Calu3 (cell line): ENCODE measurements at regions not wholly inside any gene's neighbourhood (a gene's known extent, or its start where the extent isn't known, plus 50 kb on each side); places are given as distances from the start of the nearest gene placed in this dataset.
"Not testable (repeated sequence)": the region's sequence is repeated elsewhere in the genome, so short reads cannot be mapped to it uniquely, and the experiment has no call there.

ENCODE experiments used
- BruUV-seq: library from RNA; stranded (reverse); fragments of 400-500 nt; replicated peaks from 2 replicates; lab custom pipeline; 2021; lab: Mats Ljungman, UMichigan
- CTCF ChIA-PET: fragments of 300-600 bp; sonication (Branson Sonifier 250); formaldehyde crosslinking; loops from one replicate; lab custom pipeline; 2022; ENCODE audit warnings: antibody characterized with exemption; lab: Charles Lee
- DNase-seq: peaks from one replicate; pipeline ENCODE4 v3.0.0; 2022
- H3K27ac Mint-ChIP-seq: one replicate; pipeline ENCODE4 v1.8.0; 2022; ENCODE audit warnings: mixed read lengths; ENCODE audit not compliant: unreplicated experiment
- H3K27me3 Mint-ChIP-seq: one replicate; pipeline ENCODE4 v1.8.0; 2022; ENCODE audit warnings: mixed read lengths; ENCODE audit not compliant: unreplicated experiment
- H3K36me3 Mint-ChIP-seq: one replicate; pipeline ENCODE4 v1.8.0; 2022; ENCODE audit warnings: mild to moderate bottlenecking, moderate library complexity, mixed read lengths; ENCODE audit not compliant: insufficient read depth, unreplicated experiment
- H3K4me1 Mint-ChIP-seq: one replicate; pipeline ENCODE4 v1.8.0; 2022; ENCODE audit warnings: mild to moderate bottlenecking, low read depth, mixed read lengths; ENCODE audit not compliant: unreplicated experiment
- H3K4me3 Mint-ChIP-seq: one replicate; pipeline ENCODE4 v1.8.0; 2022; ENCODE audit warnings: mild to moderate bottlenecking, low read depth, moderate library complexity, mixed read lengths; ENCODE audit not compliant: unreplicated experiment
- H3K9me3 Mint-ChIP-seq: one replicate; pipeline ENCODE4 v1.8.0; 2022; ENCODE audit warnings: low read depth, mixed read lengths; ENCODE audit not compliant: unreplicated experiment
- CTCF ChIP-seq: fragments of 200-600 bp; IDR thresholded peaks from one replicate; pipeline ENCODE4 v1.8.0; 2022; ENCODE audit warnings: antibody characterized with exemption; ENCODE audit not compliant: unreplicated experiment
- intact Hi-C: fragments of 100-400 bp; cut with micrococcal nuclease; formaldehyde crosslinking; loops from one replicate; pipeline ENCODE4 v1.10.0; 2022; ENCODE audit not compliant: unreplicated experiment

- Mint-ChIP-seq H3K27ac (no peak overlapping the region), H3K36me3 (no peaks in the 10 kb centered on the region), H3K4me3 (no peak overlapping the region), H3K4me1 (no peaks in the 10 kb centered on the region), H3K27me3 (no peaks in the 10 kb centered on the region), H3K9me3 (peaks cover 14% of the 10 kb centered on the region)
- TF ChIP-seq CTCF: no peak
- no TSS peak for BruUV-seq
- CTCF ChIA-PET: no interaction called here
- no peak for DNase-seq
- intact Hi-C loops: no loop called here
These were observed 315.4 kb upstream of the LRRC3B start for GRCh38 chr3:26307192-26307591.

GRCh38 chr3:26307787-26308186 lies 314.8 kb upstream of the LRRC3B start:
- H3K9me3 Mint-ChIP-seq: peaks cover 11% of the 10 kb centered on the region
- no TSS peak for BruUV-seq
- TF ChIP-seq CTCF: no peak
- no peak overlapping the region for H3K27ac Mint-ChIP-seq
- no peaks in the 10 kb centered on the region for H3K4me1 Mint-ChIP-seq
- CTCF ChIA-PET: no interaction called here
- H3K27me3 Mint-ChIP-seq: no peaks in the 10 kb centered on the region
- H3K36me3 Mint-ChIP-seq: no peaks in the 10 kb centered on the region
- H3K4me3 Mint-ChIP-seq: no peak overlapping the region
- no peak for DNase-seq
- intact Hi-C loops: no loop called here

GRCh38 chr3:26308454-26308853 lies 314.1 kb upstream of the LRRC3B start:
- no TSS peak for BruUV-seq
- intact Hi-C loops: no loop called here
- Mint-ChIP-seq H3K36me3 (no peaks in the 10 kb centered on the region), H3K27ac (no peak overlapping the region), H3K27me3 (no peaks in the 10 kb centered on the region), H3K4me3 (no peak overlapping the region), H3K9me3 (peaks cover 11% of the 10 kb centered on the region), H3K4me1 (no peaks in the 10 kb centered on the region)
- CTCF ChIA-PET: no interaction called here
- TF ChIP-seq CTCF: no peak
- DNase-seq: no peak

- H3K27me3 Mint-ChIP-seq, intact Hi-C loops, H3K36me3 Mint-ChIP-seq, H3K4me1 Mint-ChIP-seq, H3K4me3 Mint-ChIP-seq, BruUV-seq, H3K27ac Mint-ChIP-seq, DNase-seq, CTCF ChIA-PET: not testable (repeated sequence)
- H3K9me3 Mint-ChIP-seq: peaks cover 11% of the 10 kb centered on the region
These were observed 313.0 kb upstream of the LRRC3B start for GRCh38 chr3:26309536-26309935.

- DNase-seq: no peak
- Mint-ChIP-seq H3K4me1 (no peaks in the 10 kb centered on the region), H3K9me3 (peaks cover 10% of the 10 kb centered on the region), H3K36me3 (no peaks in the 10 kb centered on the region), H3K4me3 (no peak overlapping the region), H3K27me3 (no peaks in the 10 kb centered on the region), H3K27ac (no peak overlapping the region)
- intact Hi-C loops: no loop called here
- TF ChIP-seq CTCF: no peak
- CTCF ChIA-PET: no interaction called here
- no TSS peak for BruUV-seq
These were observed 309.8 kb upstream of the LRRC3B start for GRCh38 chr3:26312816-26313215.
